ENCODE measurements at regions not wholly inside any gene's neighbourhood (a gene's known extent, or its start where the extent isn't known, plus 50 kb on each side); places are given as distances from the start of the nearest gene placed in this dataset.
A peak's percentile ranks its signal among the peaks of the same experiment; 100 is the strongest.

DNA sequence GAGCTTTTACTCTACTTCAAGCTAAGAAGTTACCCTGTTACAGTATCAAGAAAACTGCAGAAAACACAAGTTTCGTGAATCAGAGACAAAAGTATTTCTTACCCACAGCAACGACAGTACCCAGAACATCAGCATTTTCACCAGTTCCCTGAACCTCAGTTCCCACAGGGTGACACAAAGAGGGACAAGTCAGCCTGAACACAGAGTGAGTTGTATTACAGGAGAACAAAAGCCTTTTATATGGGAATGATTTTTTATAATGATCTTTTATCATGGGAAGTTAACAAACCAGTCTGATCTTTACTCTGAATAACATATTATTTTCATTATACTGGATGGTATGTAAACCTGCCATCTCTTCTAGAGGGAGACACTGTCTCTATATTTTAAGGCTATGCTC is 139.0 kb upstream of the ITGA1 start:
- ATAC-seq (replicated peaks in 6 of 8) = no peak
- WGBS, 10 experiments = 18 to 100% (median 67%) methylated on average over 1 to 2 of the region's 2 CpGs; no CpG with 5 or more reads in 1 of the 10 experiments
- no peak overlapping the region for H3K4me3 ChIP-seq
- in situ Hi-C loops (cut with MboI; ENCODE audit: low pct_unique_long_range_greater_than_20kb in 2 of 9, low sequenced_read_pairs in 9 of 9, unreplicated experiment in 9 of 9) = loop anchor here in 1 of 9 experiments (25.0 kb wide), 1 partner anchor 261 kb away; no protein-coding TSS in a partner anchor
- no peak overlapping the region for H3K27ac ChIP-seq
- H3K4me1 ChIP-seq (replicated peaks in 1 of 2) = no peaks in the 10 kb centered on the region

DNA sequence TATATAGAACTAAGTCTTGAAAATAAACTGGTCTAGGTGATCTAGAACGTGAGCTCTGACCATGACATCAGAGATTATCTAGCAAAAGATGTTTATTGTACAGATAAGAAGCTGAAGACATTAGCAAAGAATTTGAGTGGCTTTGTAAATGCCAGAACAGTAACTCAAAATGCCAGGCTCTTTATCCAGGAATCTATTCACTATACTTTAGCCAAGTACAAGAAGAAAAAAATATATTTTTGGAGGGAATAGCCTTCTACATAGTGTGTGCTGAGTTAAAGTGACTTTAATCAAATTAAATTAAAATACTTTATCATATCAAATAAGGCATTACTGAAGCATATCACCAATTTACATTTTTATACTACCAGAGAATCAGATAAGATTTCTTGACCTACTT is 132.6 kb upstream of the ITGA1 start:
- no peak for ATAC-seq (replicated peaks in 6 of 8)
- 29 to 100% (median 94%) methylated on average over 1 of the region's 1 CpG; no CpG with 5 or more reads in 2 of the 10 experiments for WGBS, 10 experiments
- Histone ChIP-seq H3K4me1 (replicated peaks in 1 of 2) (peaks cover 0 to 2% of the 10 kb centered on the region in 2 donors), H3K27ac (no peak overlapping the region), H3K4me3 (no peak overlapping the region)
- in situ Hi-C loops (cut with MboI; ENCODE audit: low pct_unique_long_range_greater_than_20kb in 2 of 9, low sequenced_read_pairs in 9 of 9, unreplicated experiment in 9 of 9) = loop anchor here in 4 of 9 experiments (25.0 kb wide), 2 partner anchors 643 to 1693 kb away; no protein-coding TSS in a partner anchor

DNA sequence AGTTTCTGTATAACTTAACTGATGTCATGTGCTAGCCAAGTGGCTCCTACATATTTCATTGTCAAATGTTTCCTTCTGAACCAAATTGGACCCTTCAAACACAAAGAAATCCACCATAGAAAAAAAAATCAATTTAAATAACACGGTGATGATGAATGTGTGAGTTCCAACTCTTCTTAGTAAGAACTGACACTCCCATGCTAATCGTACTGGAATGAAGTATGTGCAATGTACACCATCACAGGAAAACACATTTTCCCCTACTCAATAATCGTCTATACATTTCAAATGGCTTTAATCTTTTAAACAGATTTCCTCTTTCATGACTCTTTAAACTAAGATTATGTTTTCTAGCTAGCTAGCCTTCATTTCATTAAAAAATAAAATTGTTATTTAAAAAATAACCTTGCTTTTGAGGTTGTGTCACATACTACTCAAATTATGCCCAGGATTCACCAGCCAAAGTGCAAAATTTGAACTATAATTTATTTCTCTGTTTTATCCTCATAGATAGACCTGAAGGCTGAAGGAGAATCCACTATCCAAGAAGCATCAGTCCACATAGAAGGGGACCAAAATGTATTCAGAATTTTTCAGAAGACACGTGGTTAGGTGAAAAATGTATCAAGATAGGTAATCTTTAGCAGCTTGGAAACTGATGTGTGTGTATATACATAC is 131.0 kb upstream of the ITGA1 start:
- 0 to 83% (median 67%) methylated on average over 2 to 4 of the region's 4 CpGs for WGBS, 10 experiments
- ATAC-seq (replicated peaks in 6 of 8) = peak in 3 of 8 experiments; percentile 31 to 73 (median 54)
- in situ Hi-C loops (cut with MboI; ENCODE audit: low pct_unique_long_range_greater_than_20kb in 2 of 9, low sequenced_read_pairs in 9 of 9, unreplicated experiment in 9 of 9) = loop anchor here in 4 of 9 experiments (25.0 kb wide), 2 partner anchors 644 to 1694 kb away; no protein-coding TSS in a partner anchor

DNA sequence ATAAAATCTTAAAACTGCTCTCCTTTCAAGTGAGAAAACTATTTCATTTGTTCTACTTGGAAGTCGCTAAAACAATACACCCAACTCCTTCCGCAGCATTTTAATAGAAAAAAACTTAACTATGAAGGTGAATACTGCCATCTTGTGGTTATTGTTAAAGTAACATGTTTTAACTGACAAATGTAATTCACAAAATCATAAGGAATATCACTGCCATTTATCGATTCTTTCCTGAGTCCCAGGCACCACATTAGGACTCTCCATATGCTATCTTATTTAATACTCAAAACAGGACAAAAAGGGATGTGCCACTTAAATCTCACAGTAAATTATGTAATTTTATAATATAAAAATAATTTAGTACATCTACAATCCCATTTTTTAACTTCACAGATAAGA is 130.5 kb upstream of the ITGA1 start:
- peaks cover 0 to 2% of the 10 kb centered on the region in 2 donors for H3K4me1 ChIP-seq (replicated peaks in 1 of 2)
- no peak overlapping the region for H3K27ac ChIP-seq
- WGBS, 10 experiments = 0 to 14% (median 3%) methylated on average over 1 to 3 of the region's 3 CpGs; no CpG with 5 or more reads in 1 of the 10 experiments
- H3K4me3 ChIP-seq = no peak overlapping the region
- peak in 3 of 8 experiments; percentile 23 to 46 (median 46) for ATAC-seq (replicated peaks in 6 of 8)
- in situ Hi-C loops (cut with MboI; ENCODE audit: low pct_unique_long_range_greater_than_20kb in 2 of 9, low sequenced_read_pairs in 9 of 9, unreplicated experiment in 9 of 9) = loop anchor here in 4 of 9 experiments (25.0 kb wide), 2 partner anchors 645 to 1695 kb away; no protein-coding TSS in a partner anchor

More for the DNA sequence above, 131.0 kb upstream of the ITGA1 start:
- H3K4me3 ChIP-seq = no peak overlapping the region
- H3K27ac ChIP-seq = no peak overlapping the region
- peaks cover 0 to 2% of the 10 kb centered on the region in 2 donors for H3K4me1 ChIP-seq (replicated peaks in 1 of 2)

GRCh38 chr5:52658246-52658645 is 129.5 kb upstream of the ITGA1 start:
- in situ Hi-C loops (cut with MboI; ENCODE audit: low pct_unique_long_range_greater_than_20kb in 2 of 9, low sequenced_read_pairs in 9 of 9, unreplicated experiment in 9 of 9) = loop anchor here in 4 of 9 experiments (25.0 kb wide), 2 partner anchors 646 to 1696 kb away; no protein-coding TSS in a partner anchor
- 93 to 100% (median 100%) methylated on average over 2 of the region's 2 CpGs; no CpG with 5 or more reads in 5 of the 10 experiments for WGBS, 10 experiments
- Histone ChIP-seq H3K4me1 (replicated peaks in 1 of 2) (peaks cover 0 to 2% of the 10 kb centered on the region in 2 donors), H3K4me3 (no peak overlapping the region), H3K27ac (no peak overlapping the region)
- ATAC-seq (replicated peaks in 6 of 8) = no peak

DNA sequence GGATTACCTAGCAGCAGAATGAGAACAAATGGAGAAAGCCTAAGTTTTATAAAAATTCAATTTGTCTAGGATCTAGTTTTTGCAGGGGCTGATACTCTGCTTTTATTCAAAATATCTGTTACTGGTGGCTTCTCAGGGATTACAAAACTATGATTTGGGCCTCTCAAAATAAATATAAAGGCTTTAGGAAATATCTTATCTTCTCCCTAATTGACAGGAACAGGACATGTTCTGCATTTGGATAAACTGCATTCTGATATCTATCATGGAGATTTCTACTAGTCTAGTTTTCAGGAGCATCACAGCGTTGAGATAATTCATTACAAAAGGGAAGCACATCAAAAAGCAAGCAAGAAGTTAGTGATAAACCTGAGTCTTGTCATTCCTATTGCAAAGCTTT is 127.1 kb upstream of the ITGA1 start:
- WGBS, 10 experiments = 17 to 100% (median 100%) methylated on average over 1 of the region's 1 CpG; no CpG with 5 or more reads in 2 of the 10 experiments
- Histone ChIP-seq H3K27ac (no peak overlapping the region), H3K4me3 (no peak overlapping the region), H3K4me1 (replicated peaks in 1 of 2) (peaks cover 0 to 2% of the 10 kb centered on the region in 2 donors)
- in situ Hi-C loops (cut with MboI; ENCODE audit: low pct_unique_long_range_greater_than_20kb in 2 of 9, low sequenced_read_pairs in 9 of 9, unreplicated experiment in 9 of 9) = loop anchor here in 4 of 9 experiments (25.0 kb wide), 2 partner anchors 648 to 1698 kb away; no protein-coding TSS in a partner anchor
- ATAC-seq (replicated peaks in 6 of 8) = no peak

DNA sequence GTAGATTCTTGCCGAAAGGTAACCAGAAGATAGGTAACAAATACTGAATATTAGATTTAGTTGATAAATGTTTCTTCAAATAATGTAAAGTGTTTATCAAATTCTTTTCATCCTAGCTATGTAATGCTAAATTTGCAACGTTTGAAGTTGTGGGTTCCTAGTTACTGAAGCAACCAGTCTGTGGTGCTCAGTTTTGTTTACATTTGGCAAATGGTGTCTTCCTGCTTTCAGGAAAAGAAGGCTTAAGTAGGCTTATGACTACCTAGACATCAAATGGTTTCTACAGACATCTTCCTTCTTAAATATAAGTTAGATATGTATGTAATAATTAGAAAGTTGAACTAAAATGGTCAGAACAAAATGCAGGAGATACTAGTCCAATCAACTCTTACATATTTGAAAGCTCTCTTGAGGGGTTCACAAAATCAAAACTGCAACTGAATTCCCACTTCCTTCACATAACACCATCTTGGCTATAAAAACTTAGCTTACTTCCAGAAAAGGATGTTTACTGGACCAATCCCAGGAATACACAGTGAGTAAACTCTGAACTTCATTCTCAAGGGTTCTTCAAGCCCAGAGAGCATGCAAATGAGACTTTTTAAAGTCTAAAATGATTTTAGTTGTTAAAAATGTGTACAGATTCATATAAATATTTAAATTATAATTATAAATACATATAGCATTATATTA is 125.7 kb upstream of the ITGA1 start:
- no peak for ATAC-seq (replicated peaks in 6 of 8)
- Histone ChIP-seq H3K4me1 (replicated peaks in 1 of 2) (no peaks in the 10 kb centered on the region), H3K27ac (no peak overlapping the region), H3K4me3 (no peak overlapping the region)
- WGBS, 10 experiments = 50 to 100% (median 63%) methylated on average over 1 to 2 of the region's 2 CpGs; no CpG with 5 or more reads in 1 of the 10 experiments
- in situ Hi-C loops (cut with MboI; ENCODE audit: low pct_unique_long_range_greater_than_20kb in 2 of 9, low sequenced_read_pairs in 9 of 9, unreplicated experiment in 9 of 9) = loop anchor here in 4 of 9 experiments (25.0 kb wide), 2 partner anchors 650 to 1700 kb away; no protein-coding TSS in a partner anchor

DNA sequence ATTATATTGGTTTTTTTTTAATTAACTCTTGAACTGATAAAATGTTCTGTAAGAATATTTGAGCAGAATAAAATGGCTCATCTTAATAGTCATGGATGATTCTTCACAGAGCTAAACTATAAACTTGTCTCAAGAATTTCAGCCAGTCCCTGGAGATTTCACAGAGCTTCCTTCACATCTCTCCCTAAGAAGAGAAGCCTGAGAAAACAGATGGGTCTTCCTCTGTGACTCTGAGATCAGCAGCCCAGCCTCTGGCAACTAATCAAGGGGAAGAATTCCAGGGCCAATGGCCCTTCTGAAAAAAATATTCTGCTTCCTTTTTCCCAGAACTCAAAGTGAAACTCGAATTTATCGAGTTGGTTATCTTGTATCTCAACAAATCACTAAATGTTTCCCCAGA is 122.2 kb upstream of the ITGA1 start:
- no peak for ATAC-seq (replicated peaks in 6 of 8)
- WGBS, 10 experiments = 0 to 69% (median 60%) methylated on average over 1 to 2 of the region's 2 CpGs

DNA sequence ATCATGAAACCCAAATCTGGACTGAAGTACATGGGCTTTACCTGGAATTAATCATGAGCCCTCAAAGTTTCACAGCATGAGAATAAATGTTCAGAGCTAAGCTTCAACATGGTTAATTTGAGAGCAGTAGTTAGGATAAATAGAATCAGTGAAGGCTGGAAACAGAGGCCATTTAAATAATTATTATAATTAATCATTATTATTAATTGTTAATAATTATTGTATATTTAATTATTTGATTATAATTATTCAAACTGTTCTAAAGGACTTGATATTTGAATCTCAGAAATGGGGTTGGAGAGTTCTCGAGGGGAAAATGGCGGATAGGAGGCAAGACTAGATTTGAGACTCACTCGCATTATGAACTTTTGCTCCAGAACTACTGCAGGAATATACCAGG is 119.6 kb upstream of the ITGA1 start:
- 89 to 100% (median 100%) methylated on average over 1 to 3 of the region's 3 CpGs; no CpG with 5 or more reads in 5 of the 10 experiments for WGBS, 10 experiments
- in situ Hi-C loops (cut with MboI; ENCODE audit: low pct_unique_long_range_greater_than_20kb in 2 of 9, low sequenced_read_pairs in 9 of 9, unreplicated experiment in 9 of 9) = loop anchor here in 4 of 9 experiments (25.0 kb wide), 2 partner anchors 656 to 1706 kb away; no protein-coding TSS in a partner anchor
- no peak overlapping the region for H3K27ac ChIP-seq
- H3K4me1 ChIP-seq (replicated peaks in 1 of 2) = no peaks in the 10 kb centered on the region
- no peak overlapping the region for H3K4me3 ChIP-seq
- ATAC-seq (replicated peaks in 6 of 8) = no peak

More for the DNA sequence above, 122.2 kb upstream of the ITGA1 start:
- in situ Hi-C loops (cut with MboI; ENCODE audit: low pct_unique_long_range_greater_than_20kb in 2 of 9, low sequenced_read_pairs in 9 of 9, unreplicated experiment in 9 of 9) = loop anchor here in 4 of 9 experiments (25.0 kb wide), 2 partner anchors 653 to 1703 kb away; no protein-coding TSS in a partner anchor
- no peak overlapping the region for H3K27ac ChIP-seq
- H3K4me3 ChIP-seq = no peak overlapping the region
- H3K4me1 ChIP-seq (replicated peaks in 1 of 2) = no peaks in the 10 kb centered on the region

DNA sequence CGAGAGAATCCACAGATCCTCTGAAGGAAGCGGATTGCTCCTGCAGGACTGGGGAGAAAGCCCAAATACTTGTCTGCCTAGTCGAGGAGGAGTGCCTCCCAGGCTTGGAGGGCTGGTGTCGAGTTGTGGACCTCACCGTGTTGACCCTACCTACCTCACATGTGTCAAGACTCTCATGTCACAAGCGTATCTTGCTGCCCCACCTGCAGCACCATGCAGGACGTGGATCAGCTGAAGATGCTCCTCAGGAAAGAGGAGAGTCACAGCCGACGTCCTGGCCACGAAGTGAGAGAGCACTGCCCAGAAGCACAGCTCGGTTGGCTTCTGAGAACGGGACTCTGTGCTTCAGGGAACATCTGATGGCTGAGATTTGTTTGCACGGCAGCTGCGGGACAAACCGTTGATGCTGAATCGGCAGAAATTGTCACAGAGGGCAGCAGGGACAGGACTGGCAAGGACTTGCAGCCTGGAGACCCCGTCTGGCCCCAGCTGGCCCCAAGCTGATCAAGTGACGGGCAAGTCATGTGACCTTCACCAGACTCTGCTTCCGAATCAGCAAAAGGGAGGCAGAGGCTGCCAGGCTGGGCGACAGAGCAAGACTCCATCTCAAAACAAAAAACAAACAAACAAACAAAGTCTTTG is 119.1 kb upstream of the ITGA1 start:
- ATAC-seq (replicated peaks in 6 of 8) = no peak
- H3K4me1 ChIP-seq (replicated peaks in 1 of 2) = no peaks in the 10 kb centered on the region
- H3K4me3 ChIP-seq = no peak overlapping the region
- in situ Hi-C loops (cut with MboI; ENCODE audit: low pct_unique_long_range_greater_than_20kb in 2 of 9, low sequenced_read_pairs in 9 of 9, unreplicated experiment in 9 of 9) = loop anchor here in 4 of 9 experiments (25.0 kb wide), 2 partner anchors 656 to 1706 kb away; no protein-coding TSS in a partner anchor
- no peak overlapping the region for H3K27ac ChIP-seq
- WGBS, 10 experiments = 55 to 93% (median 79%) methylated on average over 2 to 11 of the region's 20 CpGs; no CpG with 5 or more reads in 1 of the 10 experiments

GRCh38 chr5:52672459-52672858 is 115.3 kb upstream of the ITGA1 start:
- no peak for ATAC-seq (replicated peaks in 6 of 8)
- H3K4me1 ChIP-seq (replicated peaks in 1 of 2) = no peaks in the 10 kb centered on the region
- WGBS, 10 experiments = 0 to 100% (median 43%) methylated on average over 1 of the region's 1 CpG; no CpG with 5 or more reads in 1 of the 10 experiments
- H3K4me3 ChIP-seq = no peak overlapping the region
- in situ Hi-C loops (cut with MboI; ENCODE audit: low pct_unique_long_range_greater_than_20kb in 2 of 9, low sequenced_read_pairs in 9 of 9, unreplicated experiment in 9 of 9) = loop anchor here in 4 of 9 experiments (25.0 kb wide), 2 partner anchors 660 to 1710 kb away; no protein-coding TSS in a partner anchor
- H3K27ac ChIP-seq = no peak overlapping the region

- no peak overlapping the region for H3K4me3 ChIP-seq
- no peaks in the 10 kb centered on the region for H3K4me1 ChIP-seq (replicated peaks in 1 of 2)
- WGBS, 10 experiments = 18 to 100% (median 74%) methylated on average over 1 to 3 of the region's 3 CpGs
- H3K27ac ChIP-seq = no peak overlapping the region
- in situ Hi-C loops (cut with MboI; ENCODE audit: low pct_unique_long_range_greater_than_20kb in 2 of 9, low sequenced_read_pairs in 9 of 9, unreplicated experiment in 9 of 9) = loop anchor here in 4 of 9 experiments (25.0 kb wide), 2 partner anchors 661 to 1711 kb away; no protein-coding TSS in a partner anchor
- no peak for ATAC-seq (replicated peaks in 6 of 8)
These were observed 114.2 kb upstream of the ITGA1 start for GRCh38 chr5:52673495-52673894.

All from motor neuron (in vitro differentiated cells).